CD4-positive, alpha-beta T cell treated with Interleukin-2 at 100 ng/mL for 4 hours (primary cell): ENCODE measurements at regions not wholly inside any gene's neighbourhood (a gene's known extent, or its start where the extent isn't known, plus 50 kb on each side); places are given as distances from the start of the nearest gene placed in this dataset.
"Not testable (repeated sequence)": the region's sequence is repeated elsewhere in the genome, so short reads cannot be mapped to it uniquely, and the experiment has no call there.

Source experiments
- DNase-seq: peaks from one replicate; pipeline ENCODE4 v3.0.0-alpha.2; 2020; ENCODE audit warnings: low spot score

GRCh38 chrX:115840729-115841409 is 279.9 kb downstream of the PLS3 start:
- DNase-seq, result not testable (repeated sequence)

DNA sequence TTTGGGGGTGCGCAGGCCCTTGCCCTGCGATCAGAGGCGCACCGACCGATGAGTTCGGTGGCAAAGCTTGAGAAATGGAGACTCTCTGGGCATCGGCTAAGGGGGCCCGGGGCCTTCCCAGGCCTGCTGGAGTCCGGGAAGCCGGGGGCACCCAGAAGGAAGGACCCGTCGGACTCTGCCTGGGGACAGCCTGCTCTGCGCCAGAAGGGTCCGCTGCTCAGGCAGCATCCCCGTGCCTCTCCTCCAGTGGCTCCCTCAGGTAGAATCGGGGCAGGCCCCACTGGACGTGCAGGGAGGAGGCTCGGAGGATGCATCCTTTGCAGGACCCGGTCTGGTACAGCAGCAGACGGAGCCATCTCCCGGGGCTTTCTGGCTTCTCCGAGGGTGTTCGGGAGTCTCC is 290.0 kb downstream of the PLS3 start:
- DNase-seq, result not testable (repeated sequence)

GRCh38 chrX:115853260-115853659 is 292.3 kb downstream of the PLS3 start:
- not testable (repeated sequence) for DNase-seq

GRCh38 chrX:115881170-115881569 is 289.4 kb upstream of the AGTR2 start:
- DNase-seq, result not testable (repeated sequence)

- not testable (repeated sequence) for DNase-seq
Measured at GRCh38 chrX:115884121-115884520, 286.4 kb upstream of the AGTR2 start.

GRCh38 chrX:115888041-115888440 is 282.5 kb upstream of the AGTR2 start:
- DNase-seq, result not testable (repeated sequence)

DNA sequence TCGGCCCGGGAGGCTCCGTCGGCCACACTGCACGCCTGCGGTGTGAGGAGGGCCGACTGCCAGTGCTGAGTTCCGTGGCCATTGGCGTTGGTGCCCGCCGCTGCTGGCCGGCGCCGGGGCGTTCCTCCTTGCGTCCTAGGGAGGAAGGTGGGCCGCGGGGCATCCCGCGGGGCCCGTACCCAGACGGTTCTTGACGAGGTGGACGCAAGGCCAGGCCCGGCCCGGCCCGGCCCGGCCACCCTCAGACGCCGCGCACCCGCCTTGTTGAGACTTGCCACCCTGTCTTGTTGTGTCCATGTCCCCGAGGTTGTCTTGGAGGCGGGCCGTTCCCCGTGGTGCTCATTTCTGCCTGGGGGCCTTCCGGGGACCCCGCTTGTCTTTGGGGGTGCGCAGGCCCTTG is 282.0 kb upstream of the AGTR2 start:
- DNase-seq, result not testable (repeated sequence)

DNA sequence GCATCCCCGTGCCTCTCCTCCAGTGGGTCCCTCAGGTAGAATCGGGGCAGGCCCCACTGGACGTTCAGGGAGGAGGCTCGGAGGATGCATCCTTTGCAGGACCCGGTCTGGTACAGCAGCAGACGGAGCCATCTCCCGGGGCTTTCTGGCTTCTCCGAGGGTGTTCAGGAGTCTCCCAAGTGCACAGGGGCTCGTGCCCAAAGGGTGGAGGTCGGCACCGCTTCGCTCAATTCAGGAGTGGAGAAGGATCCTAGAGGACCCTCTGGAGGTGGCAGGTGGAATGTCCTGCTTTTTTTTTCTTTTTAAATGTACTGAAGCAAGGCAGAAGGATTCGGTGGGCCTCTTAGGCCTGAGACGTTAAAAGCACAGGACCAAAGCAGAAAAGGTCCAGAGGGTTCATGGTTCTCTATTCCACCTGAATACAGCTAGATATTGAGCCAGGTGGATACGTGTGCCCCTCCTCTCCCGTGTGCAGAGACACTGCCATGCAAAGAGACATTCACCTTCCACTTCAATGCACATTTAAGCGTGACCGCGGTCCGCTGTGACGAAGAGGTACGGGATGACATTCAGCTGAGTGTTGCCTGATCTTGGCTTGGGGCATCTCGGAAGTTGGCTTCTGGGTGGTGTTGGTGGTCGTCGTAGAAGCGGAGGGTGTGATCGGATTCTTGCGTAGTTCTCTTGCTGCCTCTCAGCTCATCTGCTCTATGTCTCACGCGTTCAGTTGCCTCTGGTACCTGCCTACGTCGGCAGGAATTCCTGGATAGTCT is 281.2 kb upstream of the AGTR2 start:
- DNase-seq, result no peak

- DNase-seq, result no peak
Measured at GRCh38 chrX:115892056-115892708, 278.4 kb upstream of the AGTR2 start.

DNA sequence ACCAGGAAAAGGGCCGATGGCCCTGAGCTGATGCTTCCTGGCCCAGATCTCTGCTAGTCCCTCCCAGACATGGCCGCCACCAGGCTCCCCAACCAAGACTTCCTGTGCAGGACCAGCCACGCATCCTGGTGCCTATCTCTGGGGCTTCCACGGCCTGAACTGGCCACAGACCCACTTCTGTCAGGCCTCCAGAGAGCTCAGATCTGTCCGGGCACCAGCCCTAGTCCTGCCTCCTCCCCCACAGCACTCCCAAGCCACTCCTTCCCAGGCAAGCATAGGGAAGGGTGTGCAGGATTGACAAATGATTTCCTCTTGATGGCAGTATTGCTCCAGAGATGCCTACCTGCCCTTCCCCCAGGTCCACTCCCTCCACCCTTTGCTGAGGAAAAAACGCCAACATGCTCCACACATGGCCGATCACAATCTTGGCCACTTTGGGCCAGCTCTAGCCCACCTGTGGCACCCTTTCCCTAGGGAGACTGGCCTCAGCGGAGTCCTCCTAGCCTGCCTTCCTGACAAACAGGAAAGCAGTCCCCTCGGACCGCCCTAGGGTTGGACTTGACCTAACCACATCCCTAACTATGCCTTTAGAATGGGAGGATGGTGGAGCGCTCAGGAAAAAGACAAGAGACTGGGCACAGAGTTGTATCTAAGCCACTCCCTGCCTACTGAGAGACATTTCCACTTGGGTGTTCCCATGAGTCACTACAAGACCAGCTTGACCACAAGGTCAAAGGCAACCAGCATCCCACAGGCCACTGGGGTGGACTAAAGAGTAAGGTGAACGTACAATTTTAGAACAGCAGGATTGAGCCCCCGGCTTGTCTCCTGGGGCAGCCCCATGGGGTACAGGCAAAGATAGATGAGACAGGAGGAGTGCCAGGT is 277.5 kb upstream of the AGTR2 start:
- no peak for DNase-seq

DNA sequence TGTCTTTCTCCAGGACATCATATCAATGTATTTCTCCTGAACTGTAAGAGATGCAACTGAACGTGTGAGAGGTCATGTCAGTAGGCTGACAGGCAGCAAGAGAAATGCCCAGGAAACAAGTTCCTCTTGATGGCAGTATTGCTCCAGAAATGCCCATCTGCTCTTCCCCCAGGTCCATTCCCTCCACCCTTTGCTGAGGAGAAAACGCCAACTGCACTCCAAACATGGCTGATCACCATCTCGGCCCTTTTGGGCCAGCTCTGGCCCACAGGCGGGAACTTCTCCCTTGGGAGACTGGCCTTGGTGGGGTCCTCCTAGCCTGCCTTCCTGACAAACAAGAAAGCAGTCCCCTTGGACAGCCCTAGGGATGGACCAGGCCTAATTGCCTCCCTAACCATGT is 276.5 kb upstream of the AGTR2 start:
- DNase-seq, result no peak

GRCh38 chrX:115895678-115896329 is 274.7 kb upstream of the AGTR2 start:
- DNase-seq, result no peak

DNA sequence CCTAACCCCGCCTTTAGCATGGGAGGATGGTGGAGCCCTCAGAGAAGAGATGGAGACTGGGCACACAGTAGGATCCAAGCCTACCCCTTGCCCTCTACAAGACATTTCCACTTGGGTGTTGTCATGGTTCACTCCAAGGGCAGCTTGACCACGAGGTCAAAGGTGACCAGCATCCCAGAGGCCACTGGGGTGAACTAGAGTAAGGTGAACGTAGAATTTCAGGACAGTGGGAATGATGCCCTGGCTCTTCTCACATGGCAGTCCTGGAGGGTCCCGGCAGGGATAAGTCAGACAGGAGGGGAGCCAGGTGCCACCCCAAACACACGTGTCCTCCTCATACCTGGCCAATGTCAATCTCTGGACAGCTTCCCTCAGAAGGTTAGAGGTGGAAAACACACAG is 274.2 kb upstream of the AGTR2 start:
- DNase-seq, result no peak

DNA sequence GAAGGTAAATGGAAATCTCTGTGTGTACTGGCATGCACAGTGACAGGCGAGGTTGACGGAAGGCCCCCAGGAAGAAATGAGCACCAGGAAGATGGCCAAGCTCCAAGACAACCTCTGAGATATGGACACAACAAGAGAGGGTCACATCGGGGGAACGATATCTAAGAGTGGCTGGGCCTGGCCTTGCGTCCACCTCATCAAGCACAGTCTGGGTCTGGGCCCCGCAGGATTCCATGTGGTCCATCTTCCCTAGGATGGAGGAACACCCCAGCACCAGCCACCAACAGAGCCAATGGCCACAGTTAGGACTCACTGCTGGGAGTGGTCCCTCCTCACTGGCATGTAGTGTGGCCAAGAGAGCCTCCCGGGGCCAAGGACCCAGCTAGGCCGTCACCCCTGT is 272.6 kb upstream of the AGTR2 start:
- no peak for DNase-seq

- DNase-seq, result no peak
Measured at GRCh38 chrX:115898382-115899001, 272.1 kb upstream of the AGTR2 start.

DNA sequence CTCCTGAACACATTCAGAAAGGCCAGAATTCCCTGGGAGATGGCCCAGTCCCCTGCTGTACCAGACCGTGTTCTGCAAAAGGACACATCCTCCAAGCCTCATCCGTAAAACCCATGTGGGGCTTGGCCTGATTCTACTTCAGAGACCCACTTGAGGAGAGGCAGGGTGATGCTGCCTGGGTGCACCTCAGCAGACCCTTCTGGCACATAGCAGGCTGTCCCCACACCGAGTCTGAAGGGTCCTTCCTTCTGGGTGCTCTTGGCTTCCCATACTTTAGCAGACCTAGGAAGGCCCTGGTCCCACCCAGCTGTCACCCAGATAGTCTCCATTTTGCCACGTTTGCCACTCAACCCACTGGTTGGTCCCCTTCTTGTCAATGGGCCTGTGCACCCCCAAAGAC is 270.1 kb upstream of the AGTR2 start:
- no peak for DNase-seq

DNA sequence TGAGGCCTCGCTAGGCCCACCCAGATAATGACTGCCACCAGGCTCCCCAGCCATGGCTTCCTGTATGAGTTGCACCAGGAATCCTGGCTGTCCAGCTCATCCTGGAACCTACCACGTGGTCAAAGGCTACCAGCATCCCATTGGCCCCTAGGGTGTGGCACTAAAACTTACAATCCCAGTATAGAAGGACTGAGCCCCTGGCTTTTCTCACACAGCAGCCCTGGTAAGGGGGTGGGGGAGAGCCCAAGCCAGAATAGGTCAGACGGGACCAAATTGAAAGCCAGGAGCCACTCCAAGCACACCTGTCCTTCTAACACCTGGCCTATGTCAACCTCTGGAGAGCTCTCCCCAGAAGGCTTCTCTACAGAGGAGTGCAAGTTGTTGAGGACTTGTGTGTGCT is 269.3 kb upstream of the AGTR2 start:
- DNase-seq, result no peak

DNA sequence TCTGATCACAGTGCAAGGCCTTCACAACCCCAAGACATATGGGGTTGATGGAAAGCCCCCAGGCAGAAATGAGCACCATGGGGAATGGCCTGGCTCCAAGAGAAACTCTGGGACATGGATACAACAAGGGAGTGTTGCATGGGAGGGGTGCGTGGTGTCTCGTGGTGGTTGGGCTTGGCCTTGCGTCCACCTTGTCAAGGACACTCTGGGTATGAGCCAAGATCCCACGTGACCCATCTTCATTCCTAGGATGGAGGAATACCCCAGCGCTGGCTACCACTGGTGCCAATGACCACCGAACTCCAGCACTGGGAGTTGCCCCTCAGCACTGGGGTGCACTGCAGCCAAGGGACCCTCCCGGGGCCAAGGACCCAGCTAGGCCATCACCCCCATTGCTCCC is 267.5 kb upstream of the AGTR2 start:
- DNase-seq, result no peak

DNA sequence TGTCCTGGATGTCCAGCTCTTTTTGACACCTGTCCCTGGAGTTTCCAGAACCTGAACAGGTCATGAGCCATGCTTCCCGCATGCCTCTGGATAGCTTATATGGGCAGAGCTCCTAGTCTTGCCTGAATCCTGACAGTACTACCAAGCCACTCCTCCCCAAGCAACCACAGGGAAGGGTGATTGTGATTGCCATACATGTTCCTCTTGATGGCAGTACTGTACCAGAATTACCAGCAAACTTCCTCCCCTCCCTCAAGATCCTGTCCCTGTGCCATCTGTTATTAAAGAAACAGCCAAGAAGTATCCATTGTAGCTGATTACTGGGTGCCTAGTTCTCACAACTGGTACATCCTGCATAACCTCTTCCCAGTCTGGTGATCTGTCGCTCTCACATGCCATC is 264.3 kb upstream of the AGTR2 start:
- no peak for DNase-seq

GRCh38 chrX:115906881-115907280 is 263.7 kb upstream of the AGTR2 start:
- DNase-seq, result no peak

DNA sequence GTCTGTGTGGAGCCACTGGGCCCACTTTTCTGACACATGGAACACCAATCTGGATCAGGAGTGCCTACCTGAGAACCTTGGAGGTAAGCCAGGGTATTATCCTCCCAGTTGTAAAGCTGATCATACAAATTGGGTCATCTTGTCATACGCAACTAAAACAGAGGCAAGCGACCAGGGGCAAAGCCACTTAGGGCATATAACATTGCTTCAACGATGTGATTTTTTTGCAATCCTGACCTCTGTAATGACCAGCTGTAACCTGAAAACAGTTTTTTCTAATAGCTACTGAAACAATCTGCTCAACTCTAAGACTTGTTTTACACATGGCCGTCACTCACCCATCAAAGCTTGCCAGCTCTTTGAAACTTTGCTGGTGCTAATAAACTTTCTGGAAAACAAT is 261.5 kb upstream of the AGTR2 start:
- DNase-seq, result no peak
